A549 (cell line): ENCODE measurements at regions not wholly inside any gene's neighbourhood (a gene's known extent, or its start where the extent isn't known, plus 50 kb on each side); places are given as distances from the start of the nearest gene placed in this dataset.

Experiments used
- ATAC-seq, 2 experiments: fragments of 200-7000 bp in 1 of 2; fragments of >200 bp in 1 of 2; cut with Nextera tagmentation in 1 of 2; cut with Tn5 transposase in 1 of 2; 3 replicates each; pipeline versions ENCODE4 v1.8.0 to v1.9.1; 2018 to 2020; ENCODE audit warnings: mild to moderate bottlenecking in 1 of 2, moderate library complexity in 1 of 2
- CTCF ChIA-PET: fragments of 300-600 bp; sonication (Branson Sonifier 250); formaldehyde crosslinking; extraction: SDS; loops from one replicate; lab custom pipeline; 2021; ENCODE audit warnings: antibody characterized with exemption, inconsistent platforms; lab: Yijun Ruan, JAX
- POLR2A ChIA-PET: fragments of 350-600 bp; formaldehyde crosslinking; extraction: SDS; loops from one replicate; lab custom pipeline; 2021; ENCODE audit warnings: antibody characterized with exemption, inconsistent platforms; lab: Yijun Ruan, JAX
- DNase-seq, 2 experiments: peaks; one replicate each; pipeline versions ENCODE4 v3.0.0 to v3.0.0-alpha.2; 2011 to 2016; ENCODE audit warnings: low read depth in 1 of 2, low spot score in 1 of 2
- FAIRE-seq: peaks from 2 replicates; lab custom pipeline; 2011; peaks lifted over from hg19 to GRCh38; lab: Jason Lieb, UNC
- H3K27ac ChIP-seq, 2 experiments: fragments of >200 bp; sonication (Bioruptor Twin); formaldehyde crosslinking; 3 replicates each; pipeline ENCODE4 v1.5.1; 2016 to 2017
- H3K4me1 ChIP-seq: fragments of >200 bp; sonication (Bioruptor Twin); formaldehyde crosslinking; 3 replicates; pipeline ENCODE4 v1.6.1; 2016
- H3K4me2 ChIP-seq: fragments of >200 bp; sonication (Bioruptor Twin); formaldehyde crosslinking; 3 replicates; pipeline ENCODE4 v1.6.1; 2016
- H3K4me3 ChIP-seq: fragments of >200 bp; sonication (Bioruptor Twin); formaldehyde crosslinking; 3 replicates; pipeline ENCODE4 v1.5.1; 2016
- H3K9me3 ChIP-seq: fragments of >200 bp; sonication (Bioruptor Twin); formaldehyde crosslinking; 3 replicates; pipeline ENCODE4 v1.6.1; 2016
- CBX2 ChIP-seq: fragments of 200-600 bp; sonication (generic); IDR thresholded peaks from 2 replicates; pipeline ENCODE4 v1.6.1; 2016; ENCODE audit warnings: low read depth, mild to moderate bottlenecking, borderline replicate concordance
- CBX8 ChIP-seq: fragments of 200-600 bp; sonication (generic); IDR thresholded peaks from 2 replicates; pipeline ENCODE4 v1.6.1; 2016
- CHD2 ChIP-seq: fragments of 150-350 bp; IDR thresholded peaks from 2 replicates; pipeline ENCODE4 v1.6.1; 2014; ENCODE audit warnings: low read length; ENCODE audit not compliant: partially characterized antibody
- ELK1 ChIP-seq: fragments of 150-350 bp; IDR thresholded peaks from 2 replicates; pipeline ENCODE4 v1.6.1; 2014; ENCODE audit warnings: low read depth, mild to moderate bottlenecking, low read length
- FOSB ChIP-seq: fragments of 250-450 bp; sonication (Bioruptor Pico); IDR thresholded peaks from 2 replicates; pipeline ENCODE4 v1.5.0; 2020; ENCODE audit warnings: mild to moderate bottlenecking, moderate library complexity
- FOSL2 ChIP-seq, 2 experiments: fragments of 450-650 bp in 1 of 2; fragments of >200 bp in 1 of 2; sonication (Bioruptor Twin) in 1 of 2; formaldehyde crosslinking; IDR thresholded peaks; 2 replicates each; pipeline versions ENCODE4 v1.5.0 to v1.6.1; 2016 to 2020; ENCODE audit warnings: mild to moderate bottlenecking in 1 of 2, moderate library complexity in 1 of 2
- GATA3 ChIP-seq: IDR thresholded peaks from 2 replicates; pipeline ENCODE4 v1.6.1; 2012; ENCODE audit warnings: borderline replicate concordance
- HES2 ChIP-seq: fragments of >200 bp; sonication (Bioruptor Twin); formaldehyde crosslinking; IDR thresholded peaks from 2 replicates; pipeline ENCODE4 v1.6.1; 2016
- HMGXB4 ChIP-seq: fragments of 250-450 bp; sonication (Bioruptor Pico); IDR thresholded peaks from 2 replicates; pipeline ENCODE4 v1.5.0; 2021; ENCODE audit warnings: mild to moderate bottlenecking, moderate library complexity, borderline replicate concordance
- MAFK ChIP-seq: fragments of 450-650 bp; IDR thresholded peaks from 2 replicates; pipeline ENCODE4 v1.6.1; 2014; ENCODE audit not compliant: partially characterized antibody
- MAX ChIP-seq: IDR thresholded peaks from 2 replicates; pipeline ENCODE4 v1.6.1; 2012
- MAZ ChIP-seq: fragments of 150-350 bp; IDR thresholded peaks from 2 replicates; pipeline ENCODE4 v1.6.1; 2014; ENCODE audit warnings: antibody characterized with exemption, low read depth, low read length, borderline replicate concordance
- MYC ChIP-seq: IDR thresholded peaks from 2 replicates; pipeline ENCODE4 v1.6.1; 2012; ENCODE audit warnings: mild to moderate bottlenecking, inconsistent platforms, low read length, improper control_type of control experiment, borderline replicate concordance
- NFE2L2 ChIP-seq: fragments of 150-350 bp; conservative IDR thresholded peaks from 2 replicates; pipeline ENCODE4 v1.6.1; 2014; ENCODE audit warnings: low read length
- NPAS2 ChIP-seq: fragments of 250-450 bp; sonication (Bioruptor Pico); IDR thresholded peaks from 2 replicates; pipeline ENCODE4 v1.8.0; 2022; ENCODE audit warnings: mild to moderate bottlenecking, moderate library complexity, borderline replicate concordance
- NR3C1 ChIP-seq: fragments of >200 bp; sonication (Bioruptor Twin); formaldehyde crosslinking; IDR thresholded peaks from 3 replicates; pipeline ENCODE4 v1.6.1; 2017
- PHF8 ChIP-seq: fragments of 200-600 bp; sonication (generic); IDR thresholded peaks from 2 replicates; pipeline ENCODE4 v1.6.1; 2016; ENCODE audit warnings: low read depth, mild to moderate bottlenecking, antibody characterized with exemption, moderate library complexity, borderline replicate concordance
- POLR2A ChIP-seq: IDR thresholded peaks from 2 replicates; pipeline ENCODE4 v1.6.1; 2012; ENCODE audit warnings: mild to moderate bottlenecking, low read length
- POLR2AphosphoS2 ChIP-seq: conservative IDR thresholded peaks from 2 replicates; pipeline ENCODE4 v1.6.1; 2012; ENCODE audit warnings: low read length, improper control_type of control experiment, inconsistent platforms
- RAD21 ChIP-seq, 2 experiments: fragments of >200 bp in 1 of 2; sonication (Bioruptor Twin) in 1 of 2; formaldehyde crosslinking in 1 of 2; IDR thresholded peaks in 1 of 2; conservative IDR thresholded peaks in 1 of 2; 2 replicates in 1 of 2; 3 replicates in 1 of 2; pipeline ENCODE4 v1.6.1; 2012 to 2018; ENCODE audit warnings: inconsistent platforms in 1 of 2
- RCOR1 ChIP-seq: fragments of 150-350 bp; IDR thresholded peaks from 2 replicates; pipeline ENCODE4 v1.6.1; 2014; ENCODE audit warnings: antibody characterized with exemption, low read length, low read depth
- RFX5 ChIP-seq: fragments of 450-650 bp; IDR thresholded peaks from 2 replicates; pipeline ENCODE4 v1.7.1; 2014; ENCODE audit warnings: antibody characterized with exemption, mild to moderate bottlenecking, moderate library complexity
- RNF2 ChIP-seq: fragments of 200-600 bp; sonication (generic); IDR thresholded peaks from 2 replicates; pipeline ENCODE4 v1.6.1; 2016; ENCODE audit warnings: low read depth, mild to moderate bottlenecking, antibody characterized with exemption, moderate library complexity, borderline replicate concordance
- SMC3 ChIP-seq: fragments of >200 bp; sonication (Bioruptor Twin); formaldehyde crosslinking; IDR thresholded peaks from 3 replicates; pipeline ENCODE4 v1.6.1; 2018; ENCODE audit warnings: inconsistent platforms
- SREBF2 ChIP-seq: fragments of 450-650 bp; IDR thresholded peaks from 2 replicates; pipeline ENCODE4 v1.6.1; 2014; ENCODE audit warnings: mild to moderate bottlenecking, moderate library complexity
- TP53 ChIP-seq: fragments of 250-450 bp; sonication (Bioruptor Pico); IDR thresholded peaks from 2 replicates; pipeline ENCODE4 v1.5.0; 2021; ENCODE audit warnings: mild to moderate bottlenecking, moderate library complexity
- ZFP36 ChIP-seq: fragments of 450-650 bp; IDR thresholded peaks from 2 replicates; pipeline ENCODE4 v1.6.1; 2014; ENCODE audit warnings: borderline replicate concordance; ENCODE audit not compliant: partially characterized antibody
- ZNF302 ChIP-seq: fragments of 250-450 bp; sonication (Bioruptor Pico); IDR thresholded peaks from 2 replicates; pipeline ENCODE4 v1.9.0; 2021; ENCODE audit warnings: inconsistent platforms, mild to moderate bottlenecking, moderate library complexity
- ZSCAN20 ChIP-seq: fragments of 250-450 bp; sonication (Bioruptor Pico); IDR thresholded peaks from 2 replicates; pipeline ENCODE4 v1.8.0; 2022; ENCODE audit warnings: mild to moderate bottlenecking, moderate library complexity
- WGBS: methylation state at CpG from one replicate; pipeline ENCODE4 v1.1.6; 2017; ENCODE audit errors: missing lambda C conversion rate; 5-methylcytosine and 5-hydroxymethylcytosine counted together
- TF ChIP-seq, protein P1 (sequence below): fragments of >200 bp; sonication (Bioruptor Twin); formaldehyde crosslinking; IDR thresholded peaks from 3 replicates; pipeline ENCODE4 v1.6.1; 2016
- TF ChIP-seq, protein P2 (sequence below): fragments of 250-450 bp; sonication (Bioruptor Pico); IDR thresholded peaks from 2 replicates; pipeline ENCODE4 v1.5.0; 2020; ENCODE audit warnings: low read depth, mild to moderate bottlenecking, moderate library complexity

- no peak overlapping the region for H3K4me3 ChIP-seq
- no peaks in the 10 kb centered on the region for H3K4me1 ChIP-seq
- POLR2A ChIA-PET = no interaction called here
- FAIRE-seq (no peak), ATAC-seq (no peak)
- H3K27ac ChIP-seq = no peak overlapping the region
- no peak overlapping the region for H3K4me2 ChIP-seq
- 0% methylated on average over 4 of the region's 9 CpGs for WGBS
- TF ChIP-seq FOSL2 (IDR thresholded peaks at IDR 0.05) (no peak), FOSL2 (CRISPR knock-in tag; IDR thresholded peaks at IDR 0.05) (no peak), MAFK (no peak), SREBF2 (no peak), TP53 (CRISPR knock-in tag) (no peak), SMC3 (no peak), POLR2AphosphoS2 (no peak), NR3C1 (no peak), HMGXB4 (CRISPR knock-in tag) (no peak), RFX5 (no peak), RNF2 (no peak), HES2 (no peak), FOSB (CRISPR knock-in tag) (no peak), CBX2 (no peak), ZNF302 (CRISPR knock-in tag) (no peak), ELK1 (no peak), MAZ (no peak), RAD21 (conservative IDR thresholded peaks at IDR 0.05 in 1 of 2, IDR thresholded peaks at IDR 0.05 in 1 of 2) (no peak), RCOR1 (no peak), GATA3 (no peak)
- TF ChIP-seq, protein P1, sequence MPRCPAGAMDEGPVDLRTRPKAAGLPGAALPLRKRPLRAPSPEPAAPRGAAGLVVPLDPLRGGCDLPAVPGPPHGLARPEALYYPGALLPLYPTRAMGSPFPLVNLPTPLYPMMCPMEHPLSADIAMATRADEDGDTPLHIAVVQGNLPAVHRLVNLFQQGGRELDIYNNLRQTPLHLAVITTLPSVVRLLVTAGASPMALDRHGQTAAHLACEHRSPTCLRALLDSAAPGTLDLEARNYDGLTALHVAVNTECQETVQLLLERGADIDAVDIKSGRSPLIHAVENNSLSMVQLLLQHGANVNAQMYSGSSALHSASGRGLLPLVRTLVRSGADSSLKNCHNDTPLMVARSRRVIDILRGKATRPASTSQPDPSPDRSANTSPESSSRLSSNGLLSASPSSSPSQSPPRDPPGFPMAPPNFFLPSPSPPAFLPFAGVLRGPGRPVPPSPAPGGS = no peak
- TF ChIP-seq, all 56 proteins: peak for 0
- CTCF ChIA-PET = no interaction called here
- no peak for DNase-seq
- H3K9me3 ChIP-seq = no peaks in the 10 kb centered on the region
These were observed 232.2 kb downstream of the TUBA3C start for GRCh38 chr13:18949489-18949761.

DNA sequence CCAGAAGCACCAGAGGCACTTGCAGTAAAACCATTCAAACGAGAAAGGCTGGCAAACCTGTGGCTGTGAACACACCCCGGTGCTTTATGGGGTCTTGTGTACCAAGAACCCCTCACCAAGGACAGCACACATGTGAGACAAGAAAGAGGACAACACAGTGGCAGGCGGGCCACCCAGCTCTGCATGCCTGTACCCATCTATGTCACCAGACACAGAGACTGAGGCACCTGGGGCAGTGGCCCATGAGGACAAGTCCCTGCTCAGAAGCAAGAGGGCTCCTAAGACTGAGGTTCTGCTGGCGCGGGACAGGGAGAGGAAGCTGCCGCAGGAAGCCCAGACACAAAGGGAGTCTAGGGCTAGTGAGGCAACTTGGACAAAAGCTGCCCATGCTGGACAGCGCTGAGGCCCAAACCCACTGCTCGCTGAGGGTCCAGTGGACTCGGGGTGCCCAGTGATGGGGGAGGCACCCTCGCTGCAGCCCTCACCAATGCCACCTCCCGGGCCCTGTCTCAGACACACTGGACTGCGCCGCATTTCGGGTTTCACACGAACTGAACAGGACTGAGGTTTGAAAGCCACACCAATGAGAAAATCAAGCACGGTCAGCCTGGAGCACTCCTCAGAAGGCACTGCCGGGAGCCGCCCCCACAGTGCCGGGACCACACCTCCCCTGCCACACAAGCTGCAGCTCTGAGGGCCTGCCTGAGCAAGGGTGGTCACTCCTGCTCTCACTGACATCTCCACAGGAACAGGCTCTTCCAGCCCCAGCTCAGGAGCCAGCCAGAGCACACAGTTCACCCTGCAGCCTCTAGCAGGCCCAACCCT lies 232.7 kb downstream of the TUBA3C start:
- no peaks in the 10 kb centered on the region for H3K9me3 ChIP-seq
- FAIRE-seq = no peak
- TF ChIP-seq NPAS2 (CRISPR knock-in tag) (no peak), ZSCAN20 (CRISPR knock-in tag) (no peak), CHD2 (no peak), ZFP36 (no peak), CBX8 (no peak), MYC (no peak), MAX (no peak), HES2 (no peak), POLR2A (no peak), PHF8 (no peak), NFE2L2 (no peak)
- TF ChIP-seq, protein P2, sequence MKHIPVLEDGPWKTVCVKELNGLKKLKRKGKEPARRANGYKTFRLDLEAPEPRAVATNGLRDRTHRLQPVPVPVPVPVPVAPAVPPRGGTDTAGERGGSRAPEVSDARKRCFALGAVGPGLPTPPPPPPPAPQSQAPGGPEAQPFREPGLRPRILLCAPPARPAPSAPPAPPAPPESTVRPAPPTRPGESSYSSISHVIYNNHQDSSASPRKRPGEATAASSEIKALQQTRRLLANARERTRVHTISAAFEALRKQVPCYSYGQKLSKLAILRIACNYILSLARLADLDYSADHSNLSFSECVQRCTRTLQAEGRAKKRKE (CRISPR knock-in tag) = no peak
- TF ChIP-seq, protein P1 = no peak

More for the DNA sequence above, 232.7 kb downstream of the TUBA3C start:
- H3K4me2 ChIP-seq = no peak overlapping the region
- POLR2A ChIA-PET = no interaction called here
- DNase-seq (no peak), ATAC-seq (no peak)
- CTCF ChIA-PET = no interaction called here
- H3K4me3 ChIP-seq = no peak overlapping the region
- 30% methylated on average over 8 of the region's 19 CpGs for WGBS
- no peak overlapping the region for H3K27ac ChIP-seq
- H3K4me1 ChIP-seq = no peaks in the 10 kb centered on the region
